ENCODE measurements at regions not wholly inside any gene's neighbourhood (a gene's known extent, or its start where the extent isn't known, plus 50 kb on each side); places are given as distances from the start of the nearest gene placed in this dataset.

DNA sequence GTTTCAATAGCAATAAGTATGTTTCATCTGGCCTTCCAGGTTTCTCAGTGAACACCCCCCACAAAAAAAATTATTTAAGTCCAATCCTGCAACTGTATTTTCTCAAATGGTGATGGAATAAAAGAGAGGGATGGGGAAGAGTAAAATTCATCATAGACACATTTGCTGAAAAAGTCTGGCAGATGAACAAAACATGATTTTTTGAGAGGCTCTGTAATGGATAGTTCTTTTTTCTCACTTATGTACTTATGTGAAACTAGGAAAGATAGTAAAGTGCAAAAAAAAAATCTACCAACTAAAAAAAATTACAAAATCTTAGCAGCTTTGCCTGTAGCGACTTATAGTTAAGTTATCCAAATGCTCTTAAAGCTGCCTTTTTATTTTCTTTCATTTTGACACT lies 412.4 kb downstream of the FOXG1 start:
- TF ChIP-seq EP300 (IDR thresholded peaks at IDR 0.05) (no peak), POLR2AphosphoS5 (IDR thresholded peaks at IDR 0.05) (no peak), POLR2A (IDR thresholded peaks at IDR 0.05) (no peak)
- TF ChIP-seq, protein P1, sequence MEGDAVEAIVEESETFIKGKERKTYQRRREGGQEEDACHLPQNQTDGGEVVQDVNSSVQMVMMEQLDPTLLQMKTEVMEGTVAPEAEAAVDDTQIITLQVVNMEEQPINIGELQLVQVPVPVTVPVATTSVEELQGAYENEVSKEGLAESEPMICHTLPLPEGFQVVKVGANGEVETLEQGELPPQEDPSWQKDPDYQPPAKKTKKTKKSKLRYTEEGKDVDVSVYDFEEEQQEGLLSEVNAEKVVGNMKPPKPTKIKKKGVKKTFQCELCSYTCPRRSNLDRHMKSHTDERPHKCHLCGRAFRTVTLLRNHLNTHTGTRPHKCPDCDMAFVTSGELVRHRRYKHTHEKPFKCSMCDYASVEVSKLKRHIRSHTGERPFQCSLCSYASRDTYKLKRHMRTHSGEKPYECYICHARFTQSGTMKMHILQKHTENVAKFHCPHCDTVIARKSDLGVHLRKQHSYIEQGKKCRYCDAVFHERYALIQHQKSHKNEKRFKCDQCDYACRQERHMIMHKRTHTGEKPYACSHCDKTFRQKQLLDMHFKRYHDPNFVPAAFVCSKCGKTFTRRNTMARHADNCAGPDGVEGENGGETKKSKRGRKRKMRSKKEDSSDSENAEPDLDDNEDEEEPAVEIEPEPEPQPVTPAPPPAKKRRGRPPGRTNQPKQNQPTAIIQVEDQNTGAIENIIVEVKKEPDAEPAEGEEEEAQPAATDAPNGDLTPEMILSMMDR (IDR thresholded peaks at IDR 0.05) = no peak

All from suprapubic skin (tissue), 4 donors.